H9 (cell line): ENCODE measurements at regions not wholly inside any gene's neighbourhood (a gene's known extent, or its start where the extent isn't known, plus 50 kb on each side); places are given as distances from the start of the nearest gene placed in this dataset.

ENCODE experiments used
- DNase-seq: peaks from one replicate; pipeline ENCODE4 v3.0.0-alpha.2; 2017
- H2AFZ ChIP-seq: one replicate; pipeline ENCODE4 v1.6.1; 2013; ENCODE audit warnings: mild to moderate bottlenecking, low read length, control low read depth, moderate library complexity
- H2AK5ac ChIP-seq: 2 replicates; pipeline ENCODE4 v1.6.1; 2013; ENCODE audit warnings: low read length, control low read depth, mixed read lengths; ENCODE audit not compliant: insufficient read length
- H2BK120ac ChIP-seq: one replicate; pipeline ENCODE4 v1.6.1; 2013; ENCODE audit warnings: low read depth, mild to moderate bottlenecking, low read length, control low read depth, inconsistent platforms; ENCODE audit not compliant: poor library complexity, severe bottlenecking
- H2BK12ac ChIP-seq: 2 replicates; pipeline ENCODE4 v1.6.1; 2013; ENCODE audit warnings: low read length, control low read depth, mixed read lengths, low read depth; ENCODE audit not compliant: insufficient read length
- H2BK15ac ChIP-seq: 2 replicates; pipeline ENCODE4 v1.6.1; 2013; ENCODE audit warnings: low read depth, low read length, control low read depth
- H2BK20ac ChIP-seq: one replicate; pipeline ENCODE4 v1.6.1; 2013; ENCODE audit warnings: low read depth, mild to moderate bottlenecking, low read length, control low read depth, inconsistent platforms; ENCODE audit not compliant: poor library complexity, severe bottlenecking
- H2BK5ac ChIP-seq: 2 replicates; pipeline ENCODE4 v1.6.1; 2013; ENCODE audit warnings: low read length, control low read depth, mixed read lengths; ENCODE audit not compliant: insufficient read length
- H3K14ac ChIP-seq: 2 replicates; pipeline ENCODE4 v1.6.1; 2013; ENCODE audit warnings: low read length, control low read depth; ENCODE audit not compliant: insufficient read depth
- H3K18ac ChIP-seq: 2 replicates; pipeline ENCODE4 v1.6.1; 2013; ENCODE audit warnings: low read depth, mild to moderate bottlenecking, mixed read lengths, low read length, control low read depth; ENCODE audit not compliant: insufficient read length
- H3K23ac ChIP-seq: 2 replicates; pipeline ENCODE4 v1.6.1; 2013; ENCODE audit warnings: low read length, control low read depth, mixed read lengths, low read depth; ENCODE audit not compliant: insufficient read length
- H3K23me2 ChIP-seq: 2 replicates; pipeline ENCODE4 v1.6.1; 2013; ENCODE audit warnings: low read depth, mild to moderate bottlenecking, mixed read lengths, low read length, control low read depth; ENCODE audit not compliant: insufficient read length, poor library complexity, severe bottlenecking
- H3K27ac ChIP-seq: 2 replicates; pipeline ENCODE4 v1.5.1; 2013; ENCODE audit warnings: low read length, control low read depth, mixed read lengths, low read depth; ENCODE audit not compliant: insufficient read length
- H3K27me3 ChIP-seq: 2 replicates; pipeline ENCODE4 v1.6.1; 2013; ENCODE audit warnings: low read length, control low read depth, inconsistent platforms; ENCODE audit not compliant: insufficient read depth
- H3K4ac ChIP-seq: 2 replicates; pipeline ENCODE4 v1.6.1; 2013; ENCODE audit warnings: low read depth, mild to moderate bottlenecking, control low read depth, inconsistent platforms, low read length, moderate library complexity
- H3K4me1 ChIP-seq: 2 replicates; pipeline ENCODE4 v1.6.1; 2013; ENCODE audit warnings: low read length, control low read depth, inconsistent platforms; ENCODE audit not compliant: insufficient read depth
- H3K4me2 ChIP-seq: 2 replicates; pipeline ENCODE4 v1.6.1; 2013; ENCODE audit warnings: low read length, control low read depth, mixed read lengths; ENCODE audit not compliant: insufficient read length, insufficient read depth
- H3K56ac ChIP-seq: 2 replicates; pipeline ENCODE4 v1.6.1; 2013; ENCODE audit warnings: low read depth, mild to moderate bottlenecking, mixed read lengths, low read length, control low read depth; ENCODE audit not compliant: insufficient read length
- H3K79me1 ChIP-seq: 2 replicates; pipeline ENCODE4 v1.6.1; 2013; ENCODE audit warnings: low read depth, mild to moderate bottlenecking, moderate library complexity, low read length, control low read depth, inconsistent platforms; ENCODE audit not compliant: insufficient read depth, poor library complexity, severe bottlenecking
- H3K79me2 ChIP-seq: 2 replicates; pipeline ENCODE4 v1.6.1; 2013; ENCODE audit warnings: low read length, control low read depth, inconsistent platforms; ENCODE audit not compliant: insufficient read depth
- H3K9ac ChIP-seq: 2 replicates; pipeline ENCODE4 v1.6.1; 2013; ENCODE audit warnings: low read length, control low read depth, mixed read lengths; ENCODE audit not compliant: insufficient read length; ENCODE audit errors: extremely low read depth
- H3K9me3 ChIP-seq: one replicate; pipeline ENCODE4 v1.6.1; 2013; ENCODE audit warnings: low read depth, low read length, inconsistent platforms; ENCODE audit not compliant: control insufficient read depth
- H3T11ph ChIP-seq: one replicate; pipeline ENCODE4 v1.6.1; 2013; ENCODE audit warnings: mild to moderate bottlenecking, low read length, control low read depth, inconsistent platforms
- H4K20me1 ChIP-seq: one replicate; pipeline ENCODE4 v1.6.1; 2013; ENCODE audit not compliant: control insufficient read depth, insufficient read length, insufficient read depth
- H4K5ac ChIP-seq: 2 replicates; pipeline ENCODE4 v1.6.1; 2013; ENCODE audit warnings: low read depth, mild to moderate bottlenecking, mixed read lengths, low read length, control low read depth; ENCODE audit not compliant: insufficient read length
- H4K8ac ChIP-seq: replicated peaks from 2 replicates; pipeline ENCODE4 v1.6.1; 2013; ENCODE audit warnings: low read length, control low read depth, mixed read lengths, low read depth; ENCODE audit not compliant: insufficient read length
- H4K91ac ChIP-seq: 2 replicates; pipeline ENCODE4 v1.6.1; 2013; ENCODE audit warnings: low read depth, mild to moderate bottlenecking, moderate library complexity, mixed read lengths, low read length, control low read depth; ENCODE audit not compliant: insufficient read length
- H3K27ac Mint-ChIP-seq, 3 experiments: 2 replicates in 2 of 3; 3 replicates in 1 of 3; pipeline ENCODE4 v1.8.0; 2020 to 2021; ENCODE audit warnings: mixed read lengths in 3 of 3, mild to moderate bottlenecking in 1 of 3, moderate library complexity in 1 of 3
- H3K27me3 Mint-ChIP-seq: 2 replicates; pipeline ENCODE4 v1.8.0; 2021; ENCODE audit warnings: low read depth, mild to moderate bottlenecking, moderate library complexity, mixed read lengths
- H3K36me3 Mint-ChIP-seq, 3 experiments: 2 replicates in 2 of 3; 3 replicates in 1 of 3; pipeline ENCODE4 v1.8.0; 2020 to 2021; ENCODE audit warnings: low read depth in 3 of 3, mixed read lengths in 3 of 3; ENCODE audit not compliant: insufficient read depth in 1 of 3
- H3K4me1 Mint-ChIP-seq, 2 experiments: 2 replicates each; pipeline ENCODE4 v1.8.0; 2020; ENCODE audit warnings: mixed read lengths in 2 of 2
- H3K4me3 Mint-ChIP-seq, 2 experiments: 2 replicates in 1 of 2; 3 replicates in 1 of 2; pipeline ENCODE4 v1.8.0; 2020 to 2021; ENCODE audit warnings: mild to moderate bottlenecking in 2 of 2, mixed read lengths in 2 of 2, moderate library complexity in 1 of 2
- H3K9me3 Mint-ChIP-seq, 2 experiments: 2 replicates in 1 of 2; 3 replicates in 1 of 2; pipeline ENCODE4 v1.8.0; 2020; ENCODE audit warnings: mild to moderate bottlenecking in 2 of 2, mixed read lengths in 2 of 2, moderate library complexity in 1 of 2
- CTCF ChIP-seq: fragments of 200-600 bp; sonication (generic); conservative IDR thresholded peaks from 3 replicates; pipeline ENCODE4 v1.8.0; 2021; ENCODE audit warnings: antibody characterized with exemption, mild to moderate bottlenecking

- Histone ChIP-seq H3K9me3 (no peaks in the 10 kb centered on the region), H3K9ac (no peak overlapping the region), H2BK20ac (no peak overlapping the region), H2BK5ac (no peak overlapping the region), H3K4me2 (no peak overlapping the region), H3K4ac (no peak overlapping the region), H3T11ph (no peak overlapping the region), H3K14ac (no peak overlapping the region), H2AFZ (no peak overlapping the region), H3K56ac (no peak overlapping the region), H2BK120ac (no peak overlapping the region), H2AK5ac (no peak overlapping the region), H2BK15ac (no peak overlapping the region), H3K79me2 (no peaks in the 10 kb centered on the region), H3K4me1 (no peaks in the 10 kb centered on the region), H3K27ac (no peak overlapping the region), H4K91ac (no peak overlapping the region), H3K23me2 (no peaks in the 10 kb centered on the region), H3K27me3 (no peaks in the 10 kb centered on the region), H4K8ac (no peak overlapping the region), H4K5ac (no peak overlapping the region), H3K23ac (no peak overlapping the region), H2BK12ac (no peak overlapping the region), H4K20me1 (no peaks in the 10 kb centered on the region), H3K18ac (no peak overlapping the region), H3K79me1 (no peaks in the 10 kb centered on the region)
- Mint-ChIP-seq H3K36me3 (no peaks in the 10 kb centered on the region), H3K9me3 (peaks cover 0 to 6% of the 10 kb centered on the region in 2 experiments; a peak in 2 of 5 replicates), H3K27ac (no peak overlapping the region), H3K4me1 (peaks cover 0 to 4% of the 10 kb centered on the region in 2 experiments; a peak in 1 of 4 replicates), H3K4me3 (no peak overlapping the region), H3K27me3 (no peaks in the 10 kb centered on the region)
- DNase-seq, result no peak
- TF ChIP-seq CTCF, result no peak
Observed at GRCh38 chr5:69039829-69040228, 54.0 kb upstream of the SLC30A5 start.
